PC-9 (cell line): ENCODE measurements at regions not wholly inside any gene's neighbourhood (a gene's known extent, or its start where the extent isn't known, plus 50 kb on each side); places are given as distances from the start of the nearest gene placed in this dataset.

ENCODE experiments used
- CTCF ChIP-seq: fragments of 200-600 bp; sonication (generic); conservative IDR thresholded peaks from 2 replicates; pipeline ENCODE4 v1.6.1; 2017; ENCODE audit warnings: mixed run types, antibody characterized with exemption, mild to moderate bottlenecking, moderate library complexity
- EZH2 ChIP-seq: fragments of 200-600 bp; sonication (generic); IDR thresholded peaks from 2 replicates; pipeline ENCODE4 v1.8.0; 2017; ENCODE audit warnings: antibody characterized with exemption, low read depth

GRCh38 chr12:28618171-28618570 is 427.9 kb downstream of the CCDC91 start:
- TF ChIP-seq CTCF: no peak
- TF ChIP-seq EZH2: no peak
